IPS-18c (cell line): ENCODE measurements at regions not wholly inside any gene's neighbourhood (a gene's known extent, or its start where the extent isn't known, plus 50 kb on each side); places are given as distances from the start of the nearest gene placed in this dataset.

Experiments
- H3K4me3 ChIP-seq: 2 replicates; pipeline ENCODE4 v1.7.0; 2013; ENCODE audit warnings: low read depth, mild to moderate bottlenecking, low read length, moderate library complexity; ENCODE audit not compliant: insufficient read depth
- H3K9me3 ChIP-seq: one replicate; pipeline ENCODE4 v1.6.1; 2013; ENCODE audit warnings: mild to moderate bottlenecking, low read length, moderate library complexity; ENCODE audit not compliant: control insufficient read depth, insufficient read depth

GRCh38 chr17:5819921-5820685 lies 235.8 kb upstream of the NLRP1 start:
- H3K4me3 ChIP-seq: no peak overlapping the region
- H3K9me3 ChIP-seq: no peaks in the 10 kb centered on the region

- H3K4me3 ChIP-seq: no peak overlapping the region
- H3K9me3 ChIP-seq: no peaks in the 10 kb centered on the region
Measured at GRCh38 chr17:5820721-5821456, 236.6 kb upstream of the NLRP1 start.

- H3K9me3 ChIP-seq: no peaks in the 10 kb centered on the region
- H3K4me3 ChIP-seq: no peak overlapping the region
Measured at GRCh38 chr17:5821803-5822202, 237.5 kb upstream of the NLRP1 start.

GRCh38 chr17:5822281-5823060 lies 238.2 kb upstream of the NLRP1 start:
- Histone ChIP-seq H3K4me3 (no peak overlapping the region), H3K9me3 (no peaks in the 10 kb centered on the region)

- no peak overlapping the region for H3K4me3 ChIP-seq
- H3K9me3 ChIP-seq: no peaks in the 10 kb centered on the region
Measured at GRCh38 chr17:5823219-5823618, 238.9 kb upstream of the NLRP1 start.

GRCh38 chr17:5825717-5826330 lies 241.5 kb upstream of the NLRP1 start:
- Histone ChIP-seq H3K4me3 (no peak overlapping the region), H3K9me3 (no peaks in the 10 kb centered on the region)

- Histone ChIP-seq H3K9me3 (no peaks in the 10 kb centered on the region), H3K4me3 (no peak overlapping the region)
Measured at GRCh38 chr17:5826384-5826783, 242.1 kb upstream of the NLRP1 start.

- Histone ChIP-seq H3K9me3 (no peaks in the 10 kb centered on the region), H3K4me3 (no peak overlapping the region)
Measured at GRCh38 chr17:5830921-5831320, 239.3 kb upstream of the WSCD1 start.

- Histone ChIP-seq H3K4me3 (no peak overlapping the region), H3K9me3 (no peaks in the 10 kb centered on the region)
Measured at GRCh38 chr17:5832886-5833285, 237.3 kb upstream of the WSCD1 start.

- no peaks in the 10 kb centered on the region for H3K9me3 ChIP-seq
- no peak overlapping the region for H3K4me3 ChIP-seq
Measured at GRCh38 chr17:5837055-5837491, 233.1 kb upstream of the WSCD1 start.

GRCh38 chr17:5838661-5839300 lies 231.4 kb upstream of the WSCD1 start:
- peaks cover 3% of the 10 kb centered on the region for H3K9me3 ChIP-seq

GRCh38 chr17:5840811-5841446 lies 229.2 kb upstream of the WSCD1 start:
- Histone ChIP-seq H3K4me3 (no peak overlapping the region), H3K9me3 (peaks cover 3% of the 10 kb centered on the region)

More at GRCh38 chr17:5838661-5839300, 231.4 kb upstream of the WSCD1 start:
- no peak overlapping the region for H3K4me3 ChIP-seq

GRCh38 chr17:5841862-5842261 lies 228.3 kb upstream of the WSCD1 start:
- no peak overlapping the region for H3K4me3 ChIP-seq
- H3K9me3 ChIP-seq: peaks cover 3% of the 10 kb centered on the region

- no peak overlapping the region for H3K4me3 ChIP-seq
- peaks cover 3% of the 10 kb centered on the region for H3K9me3 ChIP-seq
Measured at GRCh38 chr17:5843366-5844026, 226.7 kb upstream of the WSCD1 start.

- Histone ChIP-seq H3K9me3 (peaks cover 3% of the 10 kb centered on the region), H3K4me3 (no peak overlapping the region)
Measured at GRCh38 chr17:5846001-5846400, 224.2 kb upstream of the WSCD1 start.
